ENCODE measurements at regions not wholly inside any gene's neighbourhood (a gene's known extent, or its start where the extent isn't known, plus 50 kb on each side); places are given as distances from the start of the nearest gene placed in this dataset.

DNA sequence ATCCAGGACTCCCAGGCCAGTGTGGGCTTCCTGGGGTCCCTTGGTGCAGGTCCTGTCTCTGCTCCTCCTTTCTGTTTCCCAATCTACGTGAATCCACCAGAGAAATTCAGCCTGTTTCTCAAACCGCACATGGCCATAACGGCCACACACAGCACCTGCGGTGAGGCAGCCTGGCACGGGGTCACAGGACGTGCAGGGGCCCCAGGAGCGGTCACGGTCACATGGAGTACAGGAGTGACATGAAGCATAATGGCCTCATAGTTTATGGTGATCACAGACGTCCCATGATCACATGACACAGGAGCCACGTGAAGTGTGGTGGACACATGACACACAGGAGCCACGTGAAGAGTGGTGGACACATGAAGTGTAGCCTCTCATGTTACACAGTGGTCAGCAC is 248.5 kb upstream of the IRX4 start:
- Histone ChIP-seq H3K27me3 (ENCODE audit: control insufficient read depth, insufficient read depth, low read length) (no peaks in the 10 kb centered on the region), H3K4me3 (ENCODE audit: low read depth, low read length) (no peak overlapping the region), H3K4me1 (ENCODE audit: control insufficient read depth, insufficient read depth, low read length) (0 out of 2 replicates have a peak, but pooled peaks cover 4% of the 10 kb centered on the region), H3K9ac (ENCODE audit: low read length) (no peak overlapping the region), H3K27ac (ENCODE audit: low read depth, low read length) (no peak overlapping the region), H3K36me3 (ENCODE audit: control insufficient read depth, insufficient read depth, low read length) (no peaks in the 10 kb centered on the region), H3K9me3 (ENCODE audit: control insufficient read depth, insufficient read depth, low read depth, low read length) (no peaks in the 10 kb centered on the region)

DNA sequence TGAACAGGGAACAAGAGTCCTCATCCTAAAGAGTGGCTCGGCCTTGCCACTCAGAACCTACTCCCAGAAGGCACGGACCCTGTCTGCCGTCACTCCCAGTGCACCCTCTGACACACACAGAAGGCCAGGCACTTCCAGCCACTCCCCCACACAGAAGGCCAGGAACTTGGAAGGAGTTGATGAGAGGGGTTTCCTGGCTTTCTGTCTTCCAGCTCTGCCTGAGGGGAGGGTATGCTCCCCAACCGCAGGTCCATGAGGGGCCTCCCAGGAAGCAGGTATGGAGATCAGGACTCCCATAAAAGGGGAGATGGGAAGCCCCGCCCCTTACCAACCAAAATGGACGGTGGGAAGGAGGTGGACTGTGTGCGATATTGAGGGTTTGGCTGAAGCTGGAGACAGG is 247.6 kb upstream of the IRX4 start:
- H3K27ac ChIP-seq (ENCODE audit: low read depth, low read length), result no peak overlapping the region
- H3K4me1 ChIP-seq (ENCODE audit: control insufficient read depth, insufficient read depth, low read length), result 0 out of 2 replicates have a peak, but pooled peaks cover 4% of the 10 kb centered on the region
- no peaks in the 10 kb centered on the region for H3K27me3 ChIP-seq (ENCODE audit: control insufficient read depth, insufficient read depth, low read length)
- H3K9me3 ChIP-seq (ENCODE audit: control insufficient read depth, insufficient read depth, low read depth, low read length), result no peaks in the 10 kb centered on the region
- no peak overlapping the region for H3K4me3 ChIP-seq (ENCODE audit: low read depth, low read length)
- H3K9ac ChIP-seq (ENCODE audit: low read length), result no peak overlapping the region
- H3K36me3 ChIP-seq (ENCODE audit: control insufficient read depth, insufficient read depth, low read length), result no peaks in the 10 kb centered on the region

DNA sequence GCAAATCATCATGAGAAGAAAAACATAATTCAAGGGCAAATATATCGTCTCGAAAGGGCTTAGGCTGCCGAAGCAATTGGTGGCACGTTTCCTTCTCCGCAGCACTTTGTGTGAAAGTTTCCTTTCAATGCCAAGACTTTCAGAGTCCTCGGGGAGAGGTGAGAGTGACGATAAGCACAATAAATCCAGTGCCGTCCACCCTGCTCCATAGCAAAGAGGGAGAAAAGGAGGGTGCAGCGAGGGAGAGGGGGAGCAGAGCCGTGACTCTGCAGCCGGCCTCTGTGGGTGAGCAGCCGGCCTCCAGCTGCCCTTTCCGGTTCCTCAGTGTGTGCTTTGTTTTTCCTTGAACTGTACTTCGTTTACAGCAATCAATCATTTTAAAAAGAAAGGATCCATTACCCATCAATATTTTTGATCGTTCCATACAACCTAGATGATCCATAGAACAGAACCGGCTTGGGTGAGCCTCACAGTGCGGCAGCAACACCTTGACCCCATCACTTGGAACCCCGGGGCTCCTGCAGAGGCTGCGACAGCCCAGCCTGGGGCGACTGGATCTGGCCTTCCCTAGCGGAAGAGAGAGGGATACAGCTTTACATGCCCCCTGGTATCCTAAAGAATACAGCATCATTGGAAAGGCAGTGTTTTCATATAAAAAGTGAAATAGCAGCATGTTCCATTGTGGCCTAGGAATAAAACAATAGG is 247.0 kb upstream of the IRX4 start:
- Histone ChIP-seq H3K27ac (ENCODE audit: low read depth, low read length) (no peak overlapping the region), H3K4me3 (ENCODE audit: low read depth, low read length) (no peak overlapping the region), H3K9me3 (ENCODE audit: control insufficient read depth, insufficient read depth, low read depth, low read length) (no peaks in the 10 kb centered on the region), H3K27me3 (ENCODE audit: control insufficient read depth, insufficient read depth, low read length) (no peaks in the 10 kb centered on the region), H3K36me3 (ENCODE audit: control insufficient read depth, insufficient read depth, low read length) (no peaks in the 10 kb centered on the region), H3K9ac (ENCODE audit: low read length) (no peak overlapping the region), H3K4me1 (ENCODE audit: control insufficient read depth, insufficient read depth, low read length) (0 out of 2 replicates have a peak, but pooled peaks cover 4% of the 10 kb centered on the region)

DNA sequence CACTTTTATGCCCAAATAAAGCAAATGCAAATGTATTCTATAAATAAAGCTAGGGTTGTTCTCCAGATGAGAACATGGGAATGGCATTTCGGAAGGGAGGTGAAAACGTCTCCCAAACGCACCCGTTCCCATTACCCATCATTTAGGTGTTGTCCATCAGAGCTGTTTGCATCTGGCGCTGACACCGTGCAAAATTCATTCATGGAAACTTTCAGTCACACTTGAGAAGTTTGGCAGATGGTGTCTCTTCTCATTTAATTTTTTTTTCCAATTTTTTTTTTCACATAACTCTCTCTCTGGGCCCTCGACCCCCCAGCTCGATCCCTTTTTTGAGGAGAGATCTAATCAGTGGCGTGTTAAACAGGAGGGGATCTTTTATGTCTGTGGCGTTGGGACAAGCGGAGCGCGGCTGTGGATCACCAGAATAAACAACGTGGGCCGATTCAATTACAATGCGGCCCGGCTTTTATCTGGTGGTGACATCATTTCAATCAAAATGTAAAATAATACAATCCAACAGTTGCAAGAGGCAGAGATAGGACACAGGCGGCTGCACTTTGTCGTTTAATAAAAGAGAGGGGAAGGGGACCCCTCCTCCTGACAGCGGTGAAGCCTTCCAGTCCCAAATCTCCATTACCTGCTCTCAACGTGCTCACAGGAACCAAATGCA is 246.1 kb upstream of the IRX4 start:
- no peak overlapping the region for H3K27ac ChIP-seq (ENCODE audit: low read depth, low read length)
- no peaks in the 10 kb centered on the region for H3K27me3 ChIP-seq (ENCODE audit: control insufficient read depth, insufficient read depth, low read length)
- no peaks in the 10 kb centered on the region for H3K36me3 ChIP-seq (ENCODE audit: control insufficient read depth, insufficient read depth, low read length)
- no peak overlapping the region for H3K4me3 ChIP-seq (ENCODE audit: low read depth, low read length)
- H3K4me1 ChIP-seq (ENCODE audit: control insufficient read depth, insufficient read depth, low read length), result 0 out of 2 replicates have a peak, but pooled peaks cover 4% of the 10 kb centered on the region
- no peak overlapping the region for H3K9ac ChIP-seq (ENCODE audit: low read length)
- no peaks in the 10 kb centered on the region for H3K9me3 ChIP-seq (ENCODE audit: control insufficient read depth, insufficient read depth, low read depth, low read length)

DNA sequence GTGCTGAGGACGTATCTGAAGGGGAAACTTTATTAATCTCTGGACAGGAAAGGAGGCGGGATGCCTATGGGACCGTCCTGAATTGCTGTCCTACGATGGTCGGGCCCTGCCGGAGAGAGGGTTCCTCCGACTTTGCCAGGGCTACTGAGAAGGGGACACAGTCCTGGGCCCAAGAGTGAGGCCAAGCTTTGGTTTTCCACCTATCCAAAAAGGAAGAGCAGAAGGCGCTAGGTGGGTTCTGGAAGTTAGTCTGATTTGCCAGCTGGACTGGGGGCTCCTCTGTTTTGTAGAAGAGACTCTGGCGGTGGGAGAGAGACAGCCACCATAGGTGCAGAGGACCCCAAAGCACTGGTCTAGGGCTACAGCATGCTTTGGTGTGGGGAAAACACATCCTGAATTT is 243.8 kb upstream of the IRX4 start:
- Histone ChIP-seq H3K27ac (ENCODE audit: low read depth, low read length) (no peak overlapping the region), H3K9ac (ENCODE audit: low read length) (no peak overlapping the region), H3K9me3 (ENCODE audit: control insufficient read depth, insufficient read depth, low read depth, low read length) (peaks cover 6% of the 10 kb centered on the region; the same call in 1 of the 2 replicates), H3K4me3 (ENCODE audit: low read depth, low read length) (no peak overlapping the region), H3K36me3 (ENCODE audit: control insufficient read depth, insufficient read depth, low read length) (no peaks in the 10 kb centered on the region), H3K4me1 (ENCODE audit: control insufficient read depth, insufficient read depth, low read length) (0 out of 2 replicates have a peak, but pooled peaks cover 4% of the 10 kb centered on the region), H3K27me3 (ENCODE audit: control insufficient read depth, insufficient read depth, low read length) (no peaks in the 10 kb centered on the region)

DNA sequence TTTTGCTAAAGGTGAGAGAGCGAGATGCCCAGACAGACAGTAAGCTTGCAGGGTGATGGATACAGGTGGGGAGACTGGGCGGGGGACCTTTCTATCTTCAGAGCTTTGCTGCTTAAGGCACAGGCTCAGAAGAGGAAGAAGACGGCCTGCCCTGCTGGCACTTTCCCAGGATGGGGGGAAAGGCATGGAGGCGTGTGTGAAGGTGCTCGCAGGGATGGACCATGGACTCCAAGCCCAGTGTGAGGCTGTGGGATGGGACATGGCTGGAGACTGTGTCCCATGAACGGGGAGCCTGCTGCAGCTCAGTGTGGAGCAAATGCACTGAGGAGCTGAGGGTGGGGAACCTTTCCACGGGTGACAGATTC is 243.2 kb upstream of the IRX4 start:
- no peaks in the 10 kb centered on the region for H3K27me3 ChIP-seq (ENCODE audit: control insufficient read depth, insufficient read depth, low read length)
- H3K4me3 ChIP-seq (ENCODE audit: low read depth, low read length), result no peak overlapping the region
- no peaks in the 10 kb centered on the region for H3K36me3 ChIP-seq (ENCODE audit: control insufficient read depth, insufficient read depth, low read length)
- no peak overlapping the region for H3K27ac ChIP-seq (ENCODE audit: low read depth, low read length)
- H3K9ac ChIP-seq (ENCODE audit: low read length), result no peak overlapping the region
- 0 out of 2 replicates have a peak, but pooled peaks cover 4% of the 10 kb centered on the region for H3K4me1 ChIP-seq (ENCODE audit: control insufficient read depth, insufficient read depth, low read length)
- H3K9me3 ChIP-seq (ENCODE audit: control insufficient read depth, insufficient read depth, low read depth, low read length), result peaks cover 6% of the 10 kb centered on the region; the same call in 1 of the 2 replicates

DNA sequence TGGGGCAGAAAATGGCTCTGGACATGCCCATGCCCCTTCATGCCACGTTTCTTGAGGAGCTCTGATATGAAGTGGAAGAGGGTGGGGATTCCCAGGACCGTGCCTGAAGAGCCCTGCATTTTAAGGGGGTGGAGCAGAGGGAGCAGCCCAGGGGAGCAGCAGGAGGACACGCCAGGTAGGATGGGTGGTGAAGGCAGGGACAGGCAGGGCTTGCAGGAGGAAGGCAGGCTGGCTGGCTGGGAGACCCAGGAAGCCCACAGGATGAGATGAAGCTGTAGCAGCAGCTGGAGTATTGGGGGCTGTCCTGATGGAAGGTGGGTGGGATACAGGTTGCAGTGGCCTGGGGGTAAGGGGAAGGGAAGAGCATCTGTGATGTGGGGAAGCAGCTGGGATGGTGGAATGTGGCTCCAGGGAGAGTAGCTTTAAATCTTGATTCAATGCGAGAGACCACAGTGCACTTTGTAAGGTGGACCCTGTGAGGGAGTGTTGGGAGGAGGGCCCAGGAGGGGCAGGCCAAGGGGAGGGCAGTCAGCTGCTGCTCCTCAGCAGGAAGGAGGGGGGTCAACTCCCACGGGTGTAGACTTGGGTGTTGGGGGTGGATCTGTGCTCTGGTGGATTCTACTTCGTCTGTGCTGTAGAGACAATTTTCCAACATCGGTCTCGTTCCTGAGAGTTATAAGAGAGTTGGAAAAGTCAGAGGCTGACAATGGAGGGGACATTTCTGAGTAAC is 242.6 kb upstream of the IRX4 start:
- Histone ChIP-seq H3K4me1 (ENCODE audit: control insufficient read depth, insufficient read depth, low read length) (0 out of 2 replicates have a peak, but pooled peaks cover 4% of the 10 kb centered on the region), H3K4me3 (ENCODE audit: low read depth, low read length) (no peak overlapping the region), H3K9ac (ENCODE audit: low read length) (no peak overlapping the region), H3K36me3 (ENCODE audit: control insufficient read depth, insufficient read depth, low read length) (no peaks in the 10 kb centered on the region), H3K9me3 (ENCODE audit: control insufficient read depth, insufficient read depth, low read depth, low read length) (peaks cover 6% of the 10 kb centered on the region; the same call in 1 of the 2 replicates), H3K27me3 (ENCODE audit: control insufficient read depth, insufficient read depth, low read length) (no peaks in the 10 kb centered on the region), H3K27ac (ENCODE audit: low read depth, low read length) (no peak overlapping the region)

DNA sequence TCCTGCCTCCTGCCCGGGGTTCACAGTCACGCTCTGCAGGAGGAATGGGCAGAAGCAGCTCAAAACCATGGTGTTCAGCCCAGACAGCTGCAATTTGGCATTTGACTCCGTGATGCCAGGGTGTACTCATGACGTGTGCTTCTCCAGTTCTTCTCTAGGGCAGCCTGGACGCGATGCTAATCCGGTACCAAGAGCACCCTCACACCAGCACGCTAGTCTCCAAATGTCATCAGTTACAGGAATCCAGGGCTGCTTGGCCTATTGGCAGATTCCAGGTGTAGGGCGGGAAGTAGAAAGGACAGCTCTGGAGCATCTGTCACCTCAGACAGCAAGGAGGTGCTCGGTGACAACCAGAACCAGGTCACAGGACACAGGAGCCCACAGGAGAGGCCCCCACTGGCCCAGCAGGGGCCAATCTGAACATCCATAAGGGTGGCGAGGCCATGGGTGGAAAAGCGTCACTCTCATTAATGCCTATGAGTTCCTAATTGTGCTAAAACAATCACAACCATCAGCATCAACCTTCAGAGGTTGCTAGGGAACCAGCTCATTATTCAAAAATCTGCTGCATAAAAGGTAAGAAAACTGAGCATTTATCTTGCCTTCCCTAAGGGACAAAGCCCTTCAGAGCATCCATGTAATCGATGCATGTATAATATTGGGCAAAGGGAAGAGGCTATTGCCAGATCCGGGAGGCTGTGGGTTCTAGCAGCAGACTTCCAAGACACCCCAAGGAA is 241.9 kb upstream of the IRX4 start:
- H3K27me3 ChIP-seq (ENCODE audit: control insufficient read depth, insufficient read depth, low read length), result no peaks in the 10 kb centered on the region
- no peaks in the 10 kb centered on the region for H3K4me1 ChIP-seq (ENCODE audit: control insufficient read depth, insufficient read depth, low read length)
- no peaks in the 10 kb centered on the region for H3K36me3 ChIP-seq (ENCODE audit: control insufficient read depth, insufficient read depth, low read length)
- H3K4me3 ChIP-seq (ENCODE audit: low read depth, low read length), result no peak overlapping the region
- H3K9ac ChIP-seq (ENCODE audit: low read length), result no peak overlapping the region
- no peak overlapping the region for H3K27ac ChIP-seq (ENCODE audit: low read depth, low read length)
- H3K9me3 ChIP-seq (ENCODE audit: control insufficient read depth, insufficient read depth, low read depth, low read length), result peaks cover 6% of the 10 kb centered on the region; the same call in 1 of the 2 replicates

DNA sequence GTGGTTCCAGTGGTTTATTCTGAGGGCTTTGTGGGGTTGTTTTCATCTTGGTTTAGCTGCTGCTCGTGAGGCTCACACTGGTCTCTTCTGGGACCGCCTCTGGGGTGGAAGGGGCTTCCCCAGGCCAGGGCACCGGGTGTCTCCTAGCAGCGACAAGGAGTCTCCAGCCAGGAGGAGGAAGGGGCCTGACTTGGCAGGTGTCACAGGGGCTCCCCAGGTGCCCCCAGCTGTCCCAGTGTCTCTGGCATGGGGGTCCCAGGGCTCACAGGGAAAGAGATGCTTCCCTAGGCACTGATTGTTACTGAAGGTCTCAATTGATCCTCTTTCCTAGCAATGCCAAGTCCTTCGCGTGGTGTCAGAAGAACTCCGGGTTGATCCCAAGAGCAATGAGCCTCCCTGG is 241.1 kb upstream of the IRX4 start:
- Histone ChIP-seq H3K4me3 (ENCODE audit: low read depth, low read length) (no peak overlapping the region), H3K27me3 (ENCODE audit: control insufficient read depth, insufficient read depth, low read length) (no peaks in the 10 kb centered on the region), H3K4me1 (ENCODE audit: control insufficient read depth, insufficient read depth, low read length) (no peaks in the 10 kb centered on the region), H3K9ac (ENCODE audit: low read length) (no peak overlapping the region), H3K27ac (ENCODE audit: low read depth, low read length) (no peak overlapping the region), H3K9me3 (ENCODE audit: control insufficient read depth, insufficient read depth, low read depth, low read length) (peaks cover 6% of the 10 kb centered on the region; the same call in 1 of the 2 replicates), H3K36me3 (ENCODE audit: control insufficient read depth, insufficient read depth, low read length) (no peaks in the 10 kb centered on the region)

DNA sequence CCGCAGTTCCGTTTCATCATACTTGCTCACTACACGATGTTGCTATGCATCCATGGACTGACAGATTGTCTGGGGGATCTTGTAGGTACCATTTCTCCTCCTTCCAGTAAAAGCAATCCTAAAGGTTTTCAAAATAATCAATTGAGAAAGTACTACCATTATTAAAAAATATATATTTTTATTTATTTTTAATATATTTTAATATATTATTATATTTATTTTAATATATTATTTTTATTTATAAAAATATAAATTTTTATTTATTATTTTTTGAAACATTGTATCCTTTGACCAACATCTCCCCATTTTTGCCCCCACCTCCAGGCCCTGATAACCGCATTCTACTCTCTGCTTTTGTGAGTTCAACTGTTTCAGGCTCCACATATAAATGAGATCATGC is 237.6 kb upstream of the IRX4 start:
- no peak overlapping the region for H3K9ac ChIP-seq (ENCODE audit: low read length)
- H3K27me3 ChIP-seq (ENCODE audit: control insufficient read depth, insufficient read depth, low read length), result peaks cover 3% of the 10 kb centered on the region; the same call in 1 of the 2 replicates
- H3K9me3 ChIP-seq (ENCODE audit: control insufficient read depth, insufficient read depth, low read depth, low read length), result peaks cover 13% of the 10 kb centered on the region
- no peak overlapping the region for H3K4me3 ChIP-seq (ENCODE audit: low read depth, low read length)
- H3K27ac ChIP-seq (ENCODE audit: low read depth, low read length), result no peak overlapping the region
- H3K4me1 ChIP-seq (ENCODE audit: control insufficient read depth, insufficient read depth, low read length), result no peaks in the 10 kb centered on the region
- H3K36me3 ChIP-seq (ENCODE audit: control insufficient read depth, insufficient read depth, low read length), result no peaks in the 10 kb centered on the region

Measured in HUES6 (cell line).